Common myeloid progenitor, CD34-positive (primary cell): ENCODE measurements at regions not wholly inside any gene's neighbourhood (a gene's known extent, or its start where the extent isn't known, plus 50 kb on each side); places are given as distances from the start of the nearest gene placed in this dataset.
A peak's percentile ranks its signal among the peaks of the same experiment; 100 is the strongest.

Experiments used
- CTCF ChIA-PET: fragments of 350-600 bp; sonication (Branson Sonifier 250); formaldehyde crosslinking; loops from one replicate; lab custom pipeline; 2021; ENCODE audit warnings: antibody characterized with exemption; lab: Charles Lee
- POLR2A ChIA-PET: fragments of 350-600 bp; sonication (Branson Sonifier 250); formaldehyde crosslinking; loops from one replicate; lab custom pipeline; 2021; ENCODE audit warnings: antibody characterized with exemption; lab: Charles Lee
- DNase-seq, 3 donors: peaks; one replicate each; pipeline versions ENCODE4 v3.0.0 to v3.0.0-alpha.2; 2013
- H3K27ac ChIP-seq, 2 experiments: 1 replicate in 1 of 2; 2 replicates in 1 of 2; pipeline ENCODE4 v1.7.0; 2013; ENCODE audit warnings: inconsistent platforms in 2 of 2, low read length in 2 of 2, mild to moderate bottlenecking in 2 of 2, low read depth in 1 of 2, moderate library complexity in 1 of 2; ENCODE audit not compliant: severe bottlenecking in 2 of 2, insufficient read depth in 1 of 2, poor library complexity in 1 of 2
- H3K27me3 ChIP-seq, 5 experiments: replicated peaks in 2 of 5; 1 replicate in 3 of 5; 2 replicates in 2 of 5; pipeline versions ENCODE4 v1.6.1 to v1.7.0; 2013; ENCODE audit warnings: low read length in 4 of 5, mild to moderate bottlenecking in 2 of 5, moderate library complexity in 2 of 5, inconsistent platforms in 1 of 5; ENCODE audit not compliant: insufficient read depth in 5 of 5, control insufficient read depth in 4 of 5
- H3K36me3 ChIP-seq, 4 experiments: 1 replicate in 2 of 4; 2 replicates in 2 of 4; pipeline versions ENCODE4 v1.6.1 to v1.7.0; 2013; ENCODE audit warnings: low read length in 3 of 4, control low read depth in 1 of 4, mild to moderate bottlenecking in 1 of 4; ENCODE audit not compliant: control insufficient read depth in 4 of 4, insufficient read depth in 4 of 4
- H3K4me1 ChIP-seq, 4 experiments: 1 replicate in 3 of 4; 2 replicates in 1 of 4; pipeline versions ENCODE4 v1.6.1 to v1.7.1; 2013; ENCODE audit warnings: low read length in 3 of 4, mild to moderate bottlenecking in 3 of 4, control low read depth in 1 of 4, inconsistent platforms in 1 of 4, moderate library complexity in 1 of 4; ENCODE audit not compliant: control insufficient read depth in 4 of 4, insufficient read depth in 4 of 4; ENCODE audit errors: control extremely low read depth in 1 of 4
- H3K4me3 ChIP-seq, 7 experiments: 1 replicate in 4 of 7; 2 replicates in 3 of 7; pipeline versions ENCODE4 v1.5.1 to v1.7.0; 2013; ENCODE audit warnings: mild to moderate bottlenecking in 7 of 7, low read length in 6 of 7, moderate library complexity in 6 of 7, inconsistent platforms in 2 of 7, low read depth in 2 of 7, control low read depth in 1 of 7; ENCODE audit not compliant: insufficient read depth in 4 of 7, control insufficient read depth in 1 of 7; ENCODE audit errors: extremely low read depth in 1 of 7
- H3K9me3 ChIP-seq, 5 experiments: 1 replicate in 4 of 5; 2 replicates in 1 of 5; pipeline versions ENCODE4 v1.6.1 to v1.7.1; 2013; ENCODE audit warnings: low read length in 4 of 5, mild to moderate bottlenecking in 2 of 5, inconsistent platforms in 1 of 5, low read depth in 1 of 5, moderate library complexity in 1 of 5; ENCODE audit not compliant: control insufficient read depth in 4 of 5, insufficient read depth in 2 of 5; ENCODE audit errors: control extremely low read depth in 1 of 5
- WGBS: methylation state at CpG from one replicate; pipeline ENCODE4 v1.1.5; 2013; ENCODE audit not compliant: insufficient coverage; 5-methylcytosine and 5-hydroxymethylcytosine counted together

DNA sequence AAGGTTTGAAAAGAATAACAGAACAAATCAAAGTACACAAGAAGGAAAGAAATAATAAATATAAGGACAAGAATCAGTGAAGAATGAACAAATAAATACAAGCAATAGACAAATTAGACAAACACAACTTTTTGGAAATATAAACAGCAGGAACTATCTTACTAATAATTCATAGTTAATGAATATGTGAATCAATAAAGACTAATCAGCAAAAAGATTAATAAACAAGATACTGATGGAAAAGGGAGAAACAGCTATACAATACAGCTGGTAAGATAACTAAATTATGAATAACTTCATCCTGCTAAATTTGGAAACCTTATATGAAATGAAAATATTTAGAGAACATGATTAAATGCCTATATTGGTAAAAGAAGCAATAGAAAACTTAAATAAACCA is 193.6 kb upstream of the SPRED2 start:
- no peaks in the 10 kb centered on the region for H3K9me3 ChIP-seq
- peaks cover 0 to 3% (median 0%) of the 10 kb centered on the region in 5 experiments for H3K27me3 ChIP-seq
- no peak overlapping the region for H3K4me3 ChIP-seq
- no peaks in the 10 kb centered on the region for H3K4me1 ChIP-seq
- DNase-seq, result no peak
- POLR2A ChIA-PET, result no interaction called here
- CTCF ChIA-PET, result interaction anchor here (1.1 to 1.8 kb wide), 2 partner anchors 14 kb away, joined by 3 to 4 read pairs; no protein-coding TSS in a partner anchor
- H3K27ac ChIP-seq, result no peak overlapping the region
- no peaks in the 10 kb centered on the region for H3K36me3 ChIP-seq

DNA sequence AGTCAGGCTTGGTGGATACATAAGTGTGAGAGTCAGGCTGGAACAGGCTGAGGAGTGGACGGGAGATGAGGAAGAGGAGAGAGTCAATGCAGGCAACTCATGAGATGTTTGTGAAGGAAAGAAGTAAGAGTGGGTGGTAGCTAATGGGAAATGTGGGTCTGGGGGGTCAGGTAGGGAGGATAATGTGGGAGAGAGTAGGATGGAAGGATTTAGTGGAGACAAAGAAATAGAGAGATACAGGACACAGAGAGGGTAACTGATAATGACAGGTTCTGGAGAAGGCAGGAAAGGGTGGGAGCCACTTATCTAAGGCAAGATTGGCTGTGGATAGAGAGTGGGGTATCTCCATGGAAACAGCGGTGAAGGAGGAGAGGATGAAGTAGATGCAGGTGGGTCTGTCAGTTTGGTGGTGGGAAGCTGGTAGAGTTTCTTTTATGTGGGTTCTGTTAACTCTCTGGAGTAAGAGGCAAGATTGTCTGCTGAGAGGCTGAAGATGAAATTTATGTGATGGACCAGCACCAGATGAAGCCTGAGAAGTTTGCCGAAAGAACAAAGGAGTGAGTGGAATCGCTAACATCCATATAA is 190.6 kb upstream of the SPRED2 start:
- CTCF ChIA-PET, result no interaction called here
- H3K9me3 ChIP-seq, result no peaks in the 10 kb centered on the region
- no peak overlapping the region for H3K27ac ChIP-seq
- DNase-seq, result no peak
- no peaks in the 10 kb centered on the region for H3K36me3 ChIP-seq
- no peak overlapping the region for H3K4me3 ChIP-seq
- H3K27me3 ChIP-seq, result no peaks in the 10 kb centered on the region
- 96% methylated on average over 2 of the region's 4 CpGs for WGBS
- POLR2A ChIA-PET, result no interaction called here
- H3K4me1 ChIP-seq, result no peaks in the 10 kb centered on the region

DNA sequence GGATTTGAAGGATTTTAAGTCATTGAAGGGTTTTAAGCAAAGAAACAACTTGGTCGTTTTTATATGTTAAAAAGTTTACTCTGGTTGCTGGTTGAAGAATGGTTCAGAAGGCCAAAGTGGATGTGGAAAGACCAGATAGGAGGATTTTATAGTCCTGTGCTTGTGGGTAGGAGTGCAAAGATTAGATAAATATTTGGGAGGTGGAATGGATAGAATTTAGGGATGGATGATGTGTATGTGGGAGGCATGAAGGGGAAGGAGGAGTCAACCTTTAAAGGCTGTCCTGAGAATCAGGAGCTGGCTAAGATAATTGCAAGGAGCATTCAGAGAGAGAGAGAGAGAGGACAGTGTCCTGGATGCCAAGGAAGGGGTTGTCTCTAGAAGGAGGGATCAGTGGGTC is 190.1 kb upstream of the SPRED2 start:
- POLR2A ChIA-PET, result no interaction called here
- WGBS, result 87% methylated on average over 1 of the region's 1 CpG
- H3K27me3 ChIP-seq, result peaks cover 0 to 3% (median 0%) of the 10 kb centered on the region in 5 experiments
- CTCF ChIA-PET, result no interaction called here
- no peaks in the 10 kb centered on the region for H3K4me1 ChIP-seq
- no peaks in the 10 kb centered on the region for H3K36me3 ChIP-seq
- no peak overlapping the region for H3K27ac ChIP-seq
- DNase-seq, result no peak
- no peaks in the 10 kb centered on the region for H3K9me3 ChIP-seq
- no peak overlapping the region for H3K4me3 ChIP-seq

GRCh38 chr2:65620524-65620923 is 188.1 kb upstream of the SPRED2 start:
- no peaks in the 10 kb centered on the region for H3K4me1 ChIP-seq
- no peaks in the 10 kb centered on the region for H3K9me3 ChIP-seq
- H3K36me3 ChIP-seq, result no peaks in the 10 kb centered on the region
- no peak overlapping the region for H3K4me3 ChIP-seq
- peak in 1 of 3 donors; percentile 6 for DNase-seq
- ChIA-PET POLR2A (no interaction called here), CTCF (no interaction called here)
- H3K27ac ChIP-seq, result no peak overlapping the region
- no CpG with 5 or more reads among the region's 1 CpG for WGBS
- peaks cover 0 to 6% (median 0%) of the 10 kb centered on the region in 5 experiments for H3K27me3 ChIP-seq

DNA sequence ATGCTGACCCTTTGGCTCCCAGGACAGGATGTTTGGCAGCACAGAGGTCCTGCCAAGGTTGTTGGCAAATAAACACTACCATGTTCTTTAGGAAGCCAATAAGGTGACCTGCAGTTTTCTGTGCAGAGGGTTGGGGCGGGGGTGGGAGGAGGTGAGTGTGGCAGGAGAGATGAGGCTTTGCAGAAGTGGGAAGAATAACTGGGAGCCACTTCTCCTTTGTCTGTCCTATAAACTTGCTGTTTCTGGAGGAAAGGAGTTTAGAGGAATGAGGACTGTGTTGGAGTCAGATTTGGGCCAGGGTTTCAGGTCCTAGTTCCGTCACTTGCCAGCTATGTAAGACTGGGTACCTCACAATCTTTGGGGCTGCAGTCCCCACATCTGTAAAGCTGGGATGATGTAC is 187.6 kb upstream of the SPRED2 start:
- ChIA-PET CTCF (no interaction called here), POLR2A (no interaction called here)
- 100% methylated on average over 1 of the region's 2 CpGs for WGBS

DNA sequence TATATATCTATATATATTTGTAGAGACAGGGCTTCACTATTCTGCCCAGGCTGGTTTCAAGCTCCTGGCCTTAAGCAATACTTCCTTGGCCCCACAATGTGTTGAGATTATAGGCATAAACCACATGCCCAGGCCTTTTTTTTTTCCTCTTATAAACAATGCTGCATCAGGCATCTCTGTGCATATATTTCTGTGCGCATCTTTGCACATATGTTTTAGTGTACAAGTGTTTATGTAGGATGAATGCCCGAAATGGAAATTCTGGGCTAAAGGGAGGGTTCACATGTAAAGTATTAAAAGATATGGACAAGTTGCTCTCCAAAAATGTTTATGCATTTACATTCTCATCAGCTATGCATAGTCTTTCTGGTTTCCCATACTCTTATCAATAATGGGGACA is 183.2 kb upstream of the SPRED2 start:
- no peaks in the 10 kb centered on the region for H3K36me3 ChIP-seq
- DNase-seq, result no peak
- POLR2A ChIA-PET, result no interaction called here
- no peaks in the 10 kb centered on the region for H3K4me1 ChIP-seq
- no CpG with 5 or more reads among the region's 2 CpGs for WGBS
- CTCF ChIA-PET, result interaction anchor here (1.0 kb wide), 2 partner anchors 8 to 9 kb away, joined by 4 read pairs; no protein-coding TSS in a partner anchor
- H3K4me3 ChIP-seq, result no peak overlapping the region
- peaks cover 0 to 1% (median 0%) of the 10 kb centered on the region in 5 experiments for H3K9me3 ChIP-seq
- H3K27me3 ChIP-seq, result peaks cover 0 to 6% (median 0%) of the 10 kb centered on the region in 5 experiments
- no peak overlapping the region for H3K27ac ChIP-seq

More for the DNA sequence above, 187.6 kb upstream of the SPRED2 start:
- Histone ChIP-seq H3K36me3 (no peaks in the 10 kb centered on the region), H3K27me3 (peaks cover 0 to 6% (median 0%) of the 10 kb centered on the region in 5 experiments), H3K9me3 (no peaks in the 10 kb centered on the region), H3K27ac (no peak overlapping the region), H3K4me3 (no peak overlapping the region), H3K4me1 (no peaks in the 10 kb centered on the region)
- no peak for DNase-seq

GRCh38 chr2:65613968-65614555 is 181.7 kb upstream of the SPRED2 start:
- Histone ChIP-seq H3K4me1 (no peaks in the 10 kb centered on the region), H3K27me3 (peaks cover 0 to 6% (median 0%) of the 10 kb centered on the region in 5 experiments), H3K4me3 (no peak overlapping the region), H3K36me3 (no peaks in the 10 kb centered on the region), H3K9me3 (peaks cover 0 to 1% (median 0%) of the 10 kb centered on the region in 5 experiments), H3K27ac (no peak overlapping the region)
- ChIA-PET CTCF (no interaction called here), POLR2A (no interaction called here)
- no peak for DNase-seq
- WGBS, result 100% methylated on average over 2 of the region's 3 CpGs
